Fibroblast of mammary gland (primary cell): ENCODE measurements at regions not wholly inside any gene's neighbourhood (a gene's known extent, or its start where the extent isn't known, plus 50 kb on each side); places are given as distances from the start of the nearest gene placed in this dataset.
"Not testable (repeated sequence)": the region's sequence is repeated elsewhere in the genome, so short reads cannot be mapped to it uniquely, and the experiment has no call there.

ENCODE experiments used
- DNase-seq: peaks from one replicate; pipeline ENCODE4 v3.0.0-alpha.2; 2010; ENCODE audit warnings: low read depth
- H3K4me3 ChIP-seq: 2 replicates; pipeline ENCODE4 v1.5.1; 2011; ENCODE audit warnings: low read depth, mild to moderate bottlenecking, low read length, moderate library complexity; ENCODE audit not compliant: control insufficient read depth
- CTCF ChIP-seq: conservative IDR thresholded peaks from 2 replicates; pipeline ENCODE4 v1.5.1; 2011; ENCODE audit warnings: low read depth, low read length, inconsistent platforms; ENCODE audit not compliant: control insufficient read depth, insufficient read depth

- H3K4me3 ChIP-seq, result no peak overlapping the region
- no peak for TF ChIP-seq CTCF
- no peak for DNase-seq
These were observed 480.5 kb upstream of the HTR1E start for GRCh38 chr6:86456821-86457220.

- DNase-seq, result no peak
- no peak overlapping the region for H3K4me3 ChIP-seq
- TF ChIP-seq CTCF, result no peak
These were observed 484.1 kb upstream of the HTR1E start for GRCh38 chr6:86453232-86453631.

- DNase-seq, result no peak
- no peak overlapping the region for H3K4me3 ChIP-seq
- no peak for TF ChIP-seq CTCF
These were observed 488.9 kb upstream of the HTR1E start for GRCh38 chr6:86448398-86448797.

GRCh38 chr6:86440608-86441007 is 496.7 kb upstream of the HTR1E start:
- H3K4me3 ChIP-seq, result no peak overlapping the region
- DNase-seq, result no peak

GRCh38 chr6:86423571-86423970 is 513.8 kb upstream of the HTR1E start:
- TF ChIP-seq CTCF, result no peak

More at GRCh38 chr6:86440608-86441007, 496.7 kb upstream of the HTR1E start:
- TF ChIP-seq CTCF, result no peak

GRCh38 chr6:86412057-86412456 is 525.3 kb upstream of the HTR1E start:
- no peak for DNase-seq
- no peak overlapping the region for H3K4me3 ChIP-seq
- TF ChIP-seq CTCF, result no peak

More at GRCh38 chr6:86423571-86423970, 513.8 kb upstream of the HTR1E start:
- DNase-seq, result no peak
- H3K4me3 ChIP-seq, result no peak overlapping the region

- no peak for DNase-seq
- no peak for TF ChIP-seq CTCF
- no peak overlapping the region for H3K4me3 ChIP-seq
These were observed 530.2 kb upstream of the HTR1E start for GRCh38 chr6:86407128-86407527.

- DNase-seq, H3K4me3 ChIP-seq: not testable (repeated sequence)
These were observed 544.5 kb upstream of the HTR1E start for GRCh38 chr6:86392850-86393249.
